GM23338 (cell line): ENCODE measurements at regions not wholly inside any gene's neighbourhood (a gene's known extent, or its start where the extent isn't known, plus 50 kb on each side); places are given as distances from the start of the nearest gene placed in this dataset.

Experiments used
- ATAC-seq: fragments of 200-7000 bp; cut with Tn5 transposase; 3 replicates; pipeline ENCODE4 v1.9.1; 2020
- DNase-seq: peaks from one replicate; pipeline ENCODE4 v3.0.0-alpha.2; 2015; ENCODE audit warnings: low spot score
- H2AFZ ChIP-seq: fragments of 200-600 bp; sonication (generic); 2 replicates; pipeline ENCODE4 v1.8.0; 2016; ENCODE audit warnings: antibody characterized with exemption, mild to moderate bottlenecking, moderate library complexity
- H3F3A ChIP-seq: fragments of 200-600 bp; sonication (generic); replicated peaks from 2 replicates; pipeline ENCODE4 v1.8.0; 2017; ENCODE audit warnings: antibody characterized with exemption, mixed run types, low read depth
- H3K27ac ChIP-seq: fragments of 200-600 bp; sonication (generic); 2 replicates; pipeline ENCODE4 v1.6.1; 2016; ENCODE audit warnings: low read depth
- H3K27me3 ChIP-seq: fragments of 200-600 bp; sonication (generic); 2 replicates; pipeline ENCODE4 v1.8.0; 2016; ENCODE audit warnings: mild to moderate bottlenecking, mixed run types, moderate library complexity; ENCODE audit not compliant: insufficient read depth
- H3K36me3 ChIP-seq: fragments of 200-600 bp; sonication (generic); 2 replicates; pipeline ENCODE4 v1.8.0; 2016; ENCODE audit warnings: mild to moderate bottlenecking; ENCODE audit not compliant: insufficient read depth
- H3K4me1 ChIP-seq: fragments of 200-600 bp; sonication (generic); 2 replicates; pipeline ENCODE4 v1.8.0; 2016; ENCODE audit warnings: mild to moderate bottlenecking, moderate library complexity; ENCODE audit not compliant: insufficient read depth
- H3K4me2 ChIP-seq: fragments of 200-600 bp; sonication (generic); 2 replicates; pipeline ENCODE4 v1.7.1; 2017; ENCODE audit warnings: mixed run types
- H3K4me3 ChIP-seq: fragments of 200-600 bp; sonication (generic); 2 replicates; pipeline ENCODE4 v1.6.1; 2016; ENCODE audit warnings: mixed run types
- H3K79me2 ChIP-seq: fragments of 200-600 bp; sonication (generic); replicated peaks from 2 replicates; pipeline ENCODE4 v1.8.0; 2017; ENCODE audit warnings: mild to moderate bottlenecking; ENCODE audit not compliant: insufficient read depth
- H3K9me2 ChIP-seq: fragments of 200-600 bp; sonication (generic); 2 replicates; pipeline ENCODE4 v1.8.0; 2017; ENCODE audit not compliant: insufficient read depth
- H4K20me1 ChIP-seq: fragments of 200-600 bp; sonication (generic); replicated peaks from 2 replicates; pipeline ENCODE4 v1.8.0; 2017; ENCODE audit warnings: mild to moderate bottlenecking; ENCODE audit not compliant: insufficient read depth
- H3K27ac Mint-ChIP-seq: 2 replicates; pipeline ENCODE4 v1.8.0; 2020; ENCODE audit warnings: inconsistent platforms, mild to moderate bottlenecking, moderate library complexity, mixed read lengths
- H3K27me3 Mint-ChIP-seq: 3 replicates; pipeline ENCODE4 v1.8.0; 2022; ENCODE audit warnings: low read depth, mild to moderate bottlenecking, moderate library complexity, mixed read lengths, inconsistent platforms; ENCODE audit not compliant: insufficient read depth, poor library complexity
- H3K36me3 Mint-ChIP-seq: 3 replicates; pipeline ENCODE4 v1.8.0; 2021; ENCODE audit warnings: low read depth, mild to moderate bottlenecking, inconsistent platforms, moderate library complexity, mixed read lengths
- H3K4me1 Mint-ChIP-seq: 3 replicates; pipeline ENCODE4 v1.8.0; 2020; ENCODE audit warnings: mild to moderate bottlenecking, inconsistent platforms, mixed read lengths
- H3K4me3 Mint-ChIP-seq: 3 replicates; pipeline ENCODE4 v1.8.0; 2021; ENCODE audit warnings: moderate library complexity, mild to moderate bottlenecking, inconsistent platforms, mixed read lengths
- H3K9me3 Mint-ChIP-seq: 3 replicates; pipeline ENCODE4 v1.8.0; 2020; ENCODE audit warnings: moderate library complexity, mild to moderate bottlenecking, inconsistent platforms, mixed read lengths
- CREB1 ChIP-seq: fragments of 250-450 bp; sonication (Bioruptor Pico); IDR thresholded peaks from 2 replicates; pipeline ENCODE4 v1.5.0; 2020; ENCODE audit warnings: low read depth, mild to moderate bottlenecking, moderate library complexity
- CTCF ChIP-seq, 2 experiments: fragments of 200-600 bp in 1 of 2; sonication (generic) in 1 of 2; conservative IDR thresholded peaks; 2 replicates each; pipeline versions ENCODE4 v1.5.1 to v1.6.1; 2016 to 2017; ENCODE audit warnings: antibody characterized with exemption in 2 of 2, low read depth in 2 of 2, mild to moderate bottlenecking in 2 of 2, moderate library complexity in 1 of 2
- EZH2 ChIP-seq: fragments of 200-600 bp; sonication (generic); IDR thresholded peaks from one replicate; pipeline ENCODE4 v1.8.0; 2017; ENCODE audit warnings: antibody characterized with exemption, mild to moderate bottlenecking, low read depth; ENCODE audit not compliant: unreplicated experiment
- EZH2phosphoT487 ChIP-seq: fragments of 200-600 bp; sonication (generic); IDR thresholded peaks from one replicate; pipeline ENCODE4 v1.8.1; 2018; ENCODE audit warnings: antibody characterized with exemption; ENCODE audit not compliant: unreplicated experiment
- JUNB ChIP-seq: IDR thresholded peaks from one replicate; pipeline ENCODE4 v1.6.1; 2016; ENCODE audit warnings: antibody characterized with exemption; ENCODE audit not compliant: unreplicated experiment
- NANOG ChIP-seq: IDR thresholded peaks from 2 replicates; pipeline ENCODE4 v1.6.1; 2016; ENCODE audit warnings: antibody characterized with exemption, borderline replicate concordance
- POLR2AphosphoS5 ChIP-seq: IDR thresholded peaks from 2 replicates; pipeline ENCODE4 v1.6.1; 2016; ENCODE audit warnings: antibody characterized with exemption, low read depth
- REST ChIP-seq: IDR thresholded peaks from one replicate; pipeline ENCODE4 v1.6.1; 2018; ENCODE audit warnings: antibody characterized with exemption; ENCODE audit not compliant: unreplicated experiment
- STAT1 ChIP-seq: IDR thresholded peaks from one replicate; pipeline ENCODE4 v1.6.1; 2016; ENCODE audit warnings: antibody characterized with exemption; ENCODE audit not compliant: unreplicated experiment
- ZNF114 ChIP-seq: fragments of 250-450 bp; sonication (Bioruptor Pico); IDR thresholded peaks from 2 replicates; pipeline ENCODE4 v1.5.0; 2020; ENCODE audit warnings: mild to moderate bottlenecking, moderate library complexity
- ZNF331 ChIP-seq: fragments of 250-450 bp; sonication (Bioruptor Pico); IDR thresholded peaks from 2 replicates; pipeline ENCODE4 v1.5.0; 2020; ENCODE audit warnings: low read depth, mild to moderate bottlenecking, moderate library complexity
- ZNF462 ChIP-seq: fragments of 250-450 bp; sonication (Bioruptor Pico); IDR thresholded peaks from 2 replicates; pipeline ENCODE4 v1.5.0; 2020; ENCODE audit warnings: mild to moderate bottlenecking, moderate library complexity
- TF ChIP-seq, protein P1 (sequence below): IDR thresholded peaks from 2 replicates; pipeline ENCODE4 v1.6.1; 2016; ENCODE audit warnings: antibody characterized with exemption

DNA sequence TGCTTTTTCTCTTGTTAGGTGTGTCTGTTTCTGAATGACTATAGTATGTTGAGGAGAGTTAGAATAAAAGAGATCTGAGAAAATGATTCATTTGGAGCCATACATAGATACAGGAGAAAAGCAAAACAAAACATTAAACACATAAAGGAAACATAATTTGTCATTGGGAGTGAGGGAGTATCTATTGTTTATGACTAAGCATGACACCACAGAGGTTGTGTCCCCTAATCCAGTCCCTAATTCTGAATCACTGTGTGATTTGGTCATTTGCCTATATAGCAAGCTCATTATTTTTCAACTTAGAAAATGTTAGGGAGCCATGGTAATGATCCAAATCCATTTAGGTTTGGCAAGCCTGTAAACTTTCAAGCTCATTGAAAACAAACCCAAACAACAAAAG lies 132.3 kb upstream of the BMPER start:
- Histone ChIP-seq H3K4me1 (no peaks in the 10 kb centered on the region), H2AFZ (no peak overlapping the region), H3K27me3 (no peaks in the 10 kb centered on the region), H3K27ac (no peak overlapping the region), H3K36me3 (no peaks in the 10 kb centered on the region), H3K9me2 (no peaks in the 10 kb centered on the region), H3K4me3 (no peak overlapping the region), H3K4me2 (no peak overlapping the region), H3F3A (no peaks in the 10 kb centered on the region), H4K20me1 (no peaks in the 10 kb centered on the region), H3K79me2 (no peaks in the 10 kb centered on the region)
- no peaks in the 10 kb centered on the region for H3K9me3 Mint-ChIP-seq
- no peaks in the 10 kb centered on the region for H3K27me3 Mint-ChIP-seq
- H3K27ac Mint-ChIP-seq, result no peak overlapping the region
- TF ChIP-seq EZH2 (no peak), ZNF462 (CRISPR knock-in tag) (no peak), CTCF (conservative IDR thresholded peaks at IDR 0.05; ENCODE audit: low read depth in 2 of 2) (no peak), NANOG (no peak), STAT1 (no peak), CREB1 (CRISPR knock-in tag) (no peak), REST (no peak), POLR2AphosphoS5 (no peak), ZNF114 (CRISPR knock-in tag) (no peak), JUNB (no peak), ZNF331 (CRISPR knock-in tag) (no peak), EZH2phosphoT487 (no peak)
- TF ChIP-seq, protein P1, sequence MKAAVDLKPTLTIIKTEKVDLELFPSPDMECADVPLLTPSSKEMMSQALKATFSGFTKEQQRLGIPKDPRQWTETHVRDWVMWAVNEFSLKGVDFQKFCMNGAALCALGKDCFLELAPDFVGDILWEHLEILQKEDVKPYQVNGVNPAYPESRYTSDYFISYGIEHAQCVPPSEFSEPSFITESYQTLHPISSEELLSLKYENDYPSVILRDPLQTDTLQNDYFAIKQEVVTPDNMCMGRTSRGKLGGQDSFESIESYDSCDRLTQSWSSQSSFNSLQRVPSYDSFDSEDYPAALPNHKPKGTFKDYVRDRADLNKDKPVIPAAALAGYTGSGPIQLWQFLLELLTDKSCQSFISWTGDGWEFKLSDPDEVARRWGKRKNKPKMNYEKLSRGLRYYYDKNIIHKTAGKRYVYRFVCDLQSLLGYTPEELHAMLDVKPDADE, result no peak
- H3K4me1 Mint-ChIP-seq, result no peaks in the 10 kb centered on the region; the same call in 2 of the 3 replicates
- ATAC-seq (no peak), DNase-seq (no peak)
- H3K4me3 Mint-ChIP-seq, result no peak overlapping the region
- H3K36me3 Mint-ChIP-seq, result no peaks in the 10 kb centered on the region
